HG02798 (cell line): ENCODE measurements at regions not wholly inside any gene's neighbourhood (a gene's known extent, or its start where the extent isn't known, plus 50 kb on each side); places are given as distances from the start of the nearest gene placed in this dataset.
"Not testable (repeated sequence)": the region's sequence is repeated elsewhere in the genome, so short reads cannot be mapped to it uniquely, and the experiment has no call there.

Experiments used
- ATAC-seq: cut with Tn5 transposase; IDR thresholded peaks from one replicate; pipeline ENCODE4 v1.9.1; 2021; ENCODE audit warnings: mild to moderate bottlenecking; ENCODE audit not compliant: unreplicated experiment, poor library complexity

DNA sequence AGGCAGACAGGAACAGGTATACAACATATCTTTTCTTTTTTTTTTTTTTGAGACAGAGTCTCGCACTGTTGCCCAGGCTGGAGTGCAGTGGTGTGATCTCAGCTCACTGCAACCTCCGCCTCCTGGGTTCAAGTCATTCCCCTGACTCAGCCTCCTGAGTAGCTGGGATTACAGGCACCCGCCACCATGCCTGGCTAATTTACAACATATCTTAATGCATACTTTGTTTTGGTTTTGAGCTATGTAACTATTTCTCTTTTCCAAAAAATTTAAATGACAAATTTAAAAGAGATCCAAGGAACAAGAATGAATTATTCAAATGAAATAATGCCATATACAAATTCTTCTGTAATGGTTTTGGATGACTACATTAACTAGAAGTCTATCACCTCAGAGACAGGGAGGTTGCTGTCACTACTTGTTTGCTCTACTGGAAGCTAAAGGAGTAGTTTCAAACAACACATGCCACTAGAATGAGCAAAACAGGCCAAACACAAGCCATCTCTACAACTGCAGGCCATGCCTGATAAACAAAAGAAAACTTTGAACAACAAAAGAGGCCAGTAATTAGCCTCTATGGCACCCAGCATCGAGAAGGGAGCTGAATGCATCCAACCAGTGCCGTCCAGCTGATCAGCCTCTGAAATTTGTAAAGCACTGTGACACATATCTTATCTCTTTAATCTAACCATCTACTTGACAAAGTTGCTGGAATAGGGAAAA, 133.6 kb upstream of the VOPP1 start:
- not testable (repeated sequence) for ATAC-seq

DNA sequence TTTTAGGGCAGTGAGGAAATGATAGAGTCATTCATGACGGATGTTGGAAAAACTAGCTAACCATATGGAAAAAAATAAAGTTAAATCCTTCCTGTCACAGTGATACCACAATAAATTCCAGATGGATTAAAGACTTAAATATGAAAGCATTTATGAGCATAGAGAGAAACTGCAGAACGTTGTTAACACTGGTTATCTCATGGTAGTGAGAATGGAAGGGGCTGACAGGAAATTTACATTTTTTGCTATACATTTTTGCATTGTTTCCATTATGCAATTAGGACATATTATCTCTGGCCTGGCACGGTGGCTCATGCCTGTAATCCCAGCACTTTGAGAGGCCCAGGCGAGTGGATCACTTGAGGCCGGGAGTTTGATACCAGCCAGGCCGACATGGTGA, 130.5 kb upstream of the VOPP1 start:
- not testable (repeated sequence) for ATAC-seq

DNA sequence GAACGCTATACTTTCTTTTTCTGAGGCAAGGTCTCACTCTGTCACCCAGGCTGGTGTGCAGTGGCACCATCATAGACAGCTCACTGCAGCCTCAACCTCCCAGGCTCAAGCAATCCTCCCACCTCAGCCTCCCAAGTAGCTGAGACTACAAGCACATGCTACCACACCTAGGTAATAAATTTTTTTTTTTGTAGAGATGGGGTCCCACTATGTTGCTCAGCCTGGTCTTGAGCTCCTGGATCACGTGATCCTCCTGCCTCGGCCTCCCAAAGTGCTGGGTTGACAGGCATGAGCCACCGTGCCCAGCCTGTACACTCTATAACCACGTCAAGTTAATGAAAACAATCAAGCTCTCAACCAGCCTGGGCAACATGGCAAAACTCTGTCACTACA, 127.1 kb upstream of the VOPP1 start:
- ATAC-seq, result not testable (repeated sequence)

DNA sequence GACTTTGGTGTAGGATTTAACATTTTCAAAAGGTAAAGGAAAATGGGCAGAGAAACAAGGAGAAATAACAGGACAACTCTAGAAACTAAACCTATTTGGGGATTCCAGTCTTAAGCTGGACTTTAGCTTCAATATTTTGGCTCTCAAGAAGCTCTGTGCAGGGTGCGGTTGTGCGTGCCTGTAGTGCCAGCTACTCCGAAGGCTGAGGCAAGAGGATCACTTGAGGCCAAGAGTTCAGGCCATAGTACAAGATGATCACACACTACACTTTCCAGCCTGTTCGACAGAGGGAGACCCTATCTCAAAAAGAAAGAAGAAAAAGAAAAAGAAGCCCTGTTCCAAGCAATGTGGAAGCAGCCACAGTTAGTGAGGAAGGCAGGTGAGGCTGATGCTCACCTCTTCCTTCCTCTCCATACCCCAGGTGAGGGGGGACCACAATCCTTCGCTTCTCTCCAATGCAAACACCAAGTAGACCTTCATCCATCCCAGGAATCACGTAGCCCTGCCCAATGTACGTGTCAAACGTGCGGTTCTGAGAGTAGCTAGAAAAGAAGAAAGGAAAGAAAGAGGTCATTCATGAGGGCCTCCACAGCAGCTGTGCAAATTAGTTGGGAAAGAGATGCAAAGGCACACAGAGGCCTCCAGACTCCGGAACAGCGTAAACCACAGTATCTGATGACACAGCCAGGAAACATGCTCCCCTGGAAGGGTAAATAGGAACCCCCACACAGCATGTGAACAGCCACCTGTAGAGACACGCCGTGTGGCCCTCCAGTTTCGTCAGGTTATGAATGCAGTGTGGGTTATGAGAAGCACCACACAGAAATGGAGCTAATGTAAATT, 126.5 kb upstream of the VOPP1 start:
- peak; percentile 83 for ATAC-seq

DNA sequence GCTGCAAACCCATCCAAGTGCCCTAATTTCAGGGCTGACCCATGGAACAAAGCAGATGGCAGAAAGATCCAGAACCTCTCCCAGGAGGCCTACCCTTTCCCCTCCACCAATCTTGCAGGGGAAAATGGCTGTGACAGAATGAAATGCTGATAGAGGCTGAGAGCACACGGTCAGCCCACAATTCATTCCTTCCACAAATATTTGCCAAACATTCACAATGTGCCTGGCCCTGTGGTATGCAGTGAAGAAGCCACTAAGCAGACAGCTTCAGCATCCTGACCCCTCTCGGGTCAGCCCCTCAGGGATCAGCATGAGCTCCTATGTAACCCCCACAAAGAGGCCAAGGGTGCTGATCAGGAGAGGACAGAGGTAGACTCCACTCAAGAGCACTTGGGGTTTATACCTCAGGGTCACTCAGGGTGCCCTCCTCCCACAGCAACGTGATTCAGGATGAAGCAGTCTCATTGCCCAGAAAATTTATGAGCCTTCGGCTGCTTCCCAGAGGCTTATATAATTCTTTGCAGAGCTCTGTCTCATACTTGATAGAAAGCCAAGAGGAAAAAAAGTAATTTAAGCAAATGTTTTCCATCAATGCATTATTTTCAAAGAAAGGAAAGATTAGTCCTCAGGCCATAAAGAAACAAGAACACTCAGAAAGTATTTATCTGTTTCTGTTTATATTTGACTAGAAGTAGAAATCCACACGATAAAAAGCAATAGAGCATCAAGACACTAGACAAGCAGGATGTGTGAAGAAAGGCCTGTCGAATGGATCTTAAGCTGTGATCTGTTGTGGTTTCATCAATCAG, 123.8 kb upstream of the VOPP1 start:
- not testable (repeated sequence) for ATAC-seq

DNA sequence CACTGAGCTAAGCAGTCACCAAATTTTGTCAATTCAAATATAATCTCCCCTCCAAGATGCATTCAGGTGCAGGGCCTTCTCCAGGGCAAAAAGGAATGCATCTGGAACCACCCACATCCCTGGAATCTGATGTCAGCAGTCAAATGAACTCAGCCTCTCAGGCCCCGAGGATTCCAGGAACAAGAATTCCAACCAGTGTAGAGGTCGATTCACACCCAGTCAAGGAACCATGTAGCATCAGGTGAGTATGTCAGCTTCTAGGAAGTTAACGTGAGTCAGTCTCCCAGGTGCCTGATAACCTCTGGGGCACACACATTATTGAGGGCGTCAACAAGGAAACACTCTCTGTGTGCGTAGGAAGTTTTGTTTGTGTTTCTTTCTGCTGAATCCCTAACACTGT, 122.2 kb upstream of the VOPP1 start:
- not testable (repeated sequence) for ATAC-seq

DNA sequence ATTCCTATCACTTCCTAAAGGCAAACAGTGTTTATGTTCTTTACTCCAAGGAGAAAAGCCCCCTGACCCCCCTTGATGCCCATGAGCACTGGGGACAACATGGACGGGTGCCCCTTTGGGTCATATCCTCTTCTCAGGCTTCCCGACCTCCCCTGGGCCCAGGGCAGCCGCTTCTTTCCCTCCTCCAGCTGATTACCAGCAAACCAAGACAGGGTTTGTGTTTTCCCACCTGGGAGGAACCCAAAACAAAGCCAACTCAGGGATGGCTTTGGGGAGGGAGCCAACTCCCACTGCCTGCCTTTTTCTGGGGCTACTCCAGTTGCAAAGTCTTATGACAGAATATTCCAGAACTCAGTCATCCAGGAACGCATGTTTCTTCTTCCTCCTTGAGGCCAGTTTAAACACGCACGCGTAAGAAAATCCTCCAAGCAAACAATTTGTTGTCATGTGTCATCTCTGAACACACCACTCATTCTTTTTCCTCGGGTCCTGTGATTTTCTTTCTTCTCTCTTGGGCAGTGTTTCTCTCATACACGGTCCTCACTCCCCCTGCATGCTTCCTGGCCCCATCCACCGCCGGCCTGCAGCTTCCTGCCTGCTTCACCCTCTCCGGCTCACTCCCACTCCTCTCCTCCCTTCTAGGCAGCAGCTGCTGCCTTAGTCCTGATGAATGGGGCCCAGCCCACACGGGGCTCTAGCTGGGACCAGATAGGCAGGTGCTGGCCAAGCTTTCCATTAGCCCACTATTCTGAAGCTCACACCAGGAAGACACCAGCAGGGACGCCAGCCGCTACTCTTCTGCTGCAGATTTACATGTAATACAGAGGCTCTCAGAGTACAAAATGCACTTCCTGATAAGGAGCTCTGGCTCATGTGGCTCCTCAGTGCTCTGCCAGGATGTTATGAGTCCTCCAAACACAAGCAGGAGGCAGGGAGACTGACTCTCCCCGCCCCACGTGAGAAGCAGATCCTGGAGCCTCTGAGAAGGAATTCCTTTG, 116.7 kb upstream of the VOPP1 start:
- ATAC-seq, result not testable (repeated sequence)

DNA sequence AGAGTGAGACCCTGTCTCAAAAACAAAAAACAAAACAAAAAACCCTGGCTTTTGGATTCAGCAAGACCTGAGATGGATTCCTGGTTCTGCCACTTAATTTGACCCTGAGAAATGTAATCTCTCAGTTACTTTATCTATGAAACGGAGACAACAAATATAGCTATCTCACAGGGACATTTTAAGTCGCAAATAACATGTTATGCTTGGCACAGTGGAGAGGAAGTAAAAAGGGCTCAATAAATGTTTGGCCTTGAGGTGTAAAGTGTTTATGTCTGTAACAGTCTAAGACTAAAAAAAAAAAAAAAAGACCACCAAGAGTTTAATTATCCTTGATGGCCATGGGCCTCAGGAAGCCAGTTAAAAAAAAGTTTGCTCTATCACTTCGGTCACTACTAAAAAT, 116.0 kb upstream of the VOPP1 start:
- ATAC-seq, result not testable (repeated sequence)

DNA sequence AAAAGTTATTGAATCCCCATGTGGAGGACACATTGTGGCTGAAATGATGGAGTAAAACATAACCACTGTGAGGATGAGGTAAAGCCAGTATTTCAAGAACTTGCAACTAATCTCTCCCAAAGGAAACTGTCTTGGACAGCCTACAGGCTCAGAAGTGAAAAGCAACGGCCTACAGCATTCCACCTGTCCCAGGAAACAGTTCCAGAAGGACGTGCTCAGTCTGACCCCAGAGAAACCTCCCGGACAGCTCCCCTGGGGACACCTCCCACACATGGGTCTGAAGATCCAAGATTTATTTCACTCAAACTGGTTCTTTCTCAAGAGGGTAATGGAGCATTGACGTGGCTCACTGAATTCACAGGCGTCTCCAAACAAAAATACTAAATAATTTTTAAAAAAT, 115.0 kb upstream of the VOPP1 start:
- not testable (repeated sequence) for ATAC-seq

DNA sequence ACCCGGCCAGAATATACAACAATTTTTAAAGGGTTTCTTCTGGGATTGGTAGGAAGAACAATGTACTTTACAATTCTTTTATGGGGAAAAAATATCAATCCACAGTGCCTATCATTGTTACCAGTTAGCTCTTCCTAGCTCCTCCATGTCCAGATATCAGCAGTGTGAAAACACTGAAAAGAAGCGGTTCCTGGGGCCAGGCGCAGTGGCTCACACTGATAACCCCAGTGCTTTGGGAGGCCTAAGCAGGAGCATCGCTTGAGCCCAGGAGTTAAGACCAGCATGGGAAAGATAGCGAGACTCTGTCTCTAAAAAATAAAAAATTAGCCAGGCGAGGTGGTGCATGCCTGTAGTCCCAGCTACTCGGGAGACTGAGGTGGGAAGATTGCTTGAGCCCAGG, 114.5 kb upstream of the VOPP1 start:
- ATAC-seq, result not testable (repeated sequence)

DNA sequence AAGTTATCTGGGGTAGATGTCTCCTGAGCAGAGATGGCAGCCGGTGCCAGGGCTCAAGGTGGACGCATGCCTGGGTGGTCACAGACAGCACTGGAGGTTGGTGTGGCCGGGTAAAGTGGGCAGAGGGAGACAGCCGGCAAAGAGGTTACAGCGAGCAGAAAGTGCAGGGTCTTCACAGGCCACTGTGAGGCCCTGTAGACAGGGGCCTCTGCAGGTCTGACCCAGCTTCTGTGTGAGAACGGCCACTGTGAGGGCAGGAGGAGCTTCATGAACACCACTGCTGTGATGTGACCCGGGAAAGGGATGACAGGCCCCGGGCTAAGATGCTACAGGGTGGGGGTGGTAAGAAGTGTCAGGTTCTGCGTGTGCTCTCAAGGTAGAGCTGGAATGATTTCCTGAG, 111.2 kb upstream of the VOPP1 start:
- ATAC-seq, result not testable (repeated sequence)

DNA sequence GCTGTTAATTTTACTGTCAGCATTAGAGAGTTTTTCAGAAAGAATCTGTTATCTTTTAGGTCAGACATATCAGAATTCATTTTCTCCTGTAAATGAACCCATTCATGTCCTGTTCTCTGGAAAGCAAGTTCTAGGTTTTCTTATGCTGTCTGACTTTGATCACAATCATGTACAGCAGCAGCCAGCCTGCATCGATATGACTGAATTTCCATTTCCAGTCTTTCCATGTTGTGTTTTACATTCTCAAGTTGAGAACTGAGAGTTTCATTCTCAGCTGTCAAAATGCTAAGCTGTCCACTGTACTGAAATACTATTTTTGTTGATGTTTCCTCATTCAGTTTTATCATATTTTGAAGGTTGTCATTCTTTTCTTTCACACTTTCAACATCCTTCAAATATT, 103.3 kb upstream of the VOPP1 start:
- ATAC-seq, result not testable (repeated sequence)

DNA sequence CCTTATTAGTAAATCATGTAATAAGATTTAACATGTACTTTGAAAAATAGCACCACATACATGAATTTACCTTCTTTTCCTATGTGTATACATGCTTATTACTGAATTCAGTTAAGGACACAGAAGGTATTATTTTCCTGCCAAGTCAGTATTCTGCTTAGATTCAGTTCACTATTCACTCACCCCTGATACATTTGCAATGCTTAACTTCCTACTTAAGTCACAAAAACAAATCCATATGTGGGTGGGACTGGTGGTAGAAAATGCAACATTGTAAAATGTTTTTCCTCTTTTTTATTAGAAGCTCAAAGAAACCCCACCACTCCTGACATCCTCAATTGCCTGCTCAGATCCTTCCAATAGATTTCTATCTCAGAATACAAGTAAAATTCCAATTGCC, 101.2 kb upstream of the VOPP1 start:
- not testable (repeated sequence) for ATAC-seq

DNA sequence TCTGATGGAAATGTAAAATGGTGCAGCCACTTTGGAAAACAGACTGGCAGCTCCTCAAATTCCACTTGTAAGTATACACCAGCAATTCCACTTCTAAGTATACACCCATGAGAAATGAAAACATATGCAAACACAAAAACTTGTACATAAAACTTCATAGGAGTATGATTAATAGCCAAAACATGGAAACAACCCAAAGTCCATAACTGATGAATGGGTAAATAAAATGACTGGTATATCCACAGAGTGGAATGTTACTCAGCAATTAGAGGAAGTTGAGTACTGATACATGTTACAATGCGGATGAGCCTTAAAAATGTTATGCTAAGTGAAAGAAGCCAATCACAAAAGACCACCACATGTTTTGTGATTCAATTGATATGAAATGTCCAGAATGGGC, 99.8 kb upstream of the VOPP1 start:
- ATAC-seq, result not testable (repeated sequence)

DNA sequence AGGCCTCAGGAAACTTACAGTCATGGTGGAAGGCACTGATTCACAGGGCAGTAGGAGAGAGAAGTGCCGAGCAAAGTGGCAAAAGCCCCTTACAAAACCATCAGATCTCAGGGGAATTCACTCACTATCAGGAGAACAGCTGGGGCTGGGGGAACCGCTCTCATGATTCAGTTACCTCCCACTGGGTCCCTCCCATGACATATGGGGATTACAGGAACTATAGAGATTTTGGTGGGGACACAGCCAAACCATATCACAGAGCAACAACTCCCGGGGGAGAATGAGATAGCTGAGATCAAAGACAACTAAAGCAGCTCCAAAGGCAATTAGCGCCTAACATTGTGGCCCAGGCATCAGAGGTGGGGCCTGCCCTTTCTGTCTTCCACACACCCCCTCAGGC, 85.4 kb upstream of the VOPP1 start:
- no peak for ATAC-seq

DNA sequence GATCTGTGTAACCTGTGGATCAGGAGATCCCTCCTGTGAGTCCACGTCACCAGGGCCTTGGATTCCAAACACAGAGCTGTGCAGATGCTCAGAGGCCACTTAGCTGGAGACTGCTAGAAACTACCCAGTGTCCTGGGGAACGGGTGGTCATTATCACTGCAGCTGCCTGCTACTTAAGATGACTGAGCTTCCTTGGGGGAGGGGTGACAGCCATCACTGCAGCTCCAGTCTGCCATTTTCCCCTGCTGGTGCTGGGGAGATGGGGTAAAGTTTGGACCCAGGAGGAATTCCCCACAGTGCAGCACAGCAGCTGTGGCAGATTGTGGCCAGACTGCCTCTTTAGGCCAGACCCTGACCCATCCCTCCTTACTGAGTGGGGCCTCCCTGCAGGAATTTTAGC, 78.8 kb upstream of the VOPP1 start:
- no peak for ATAC-seq

DNA sequence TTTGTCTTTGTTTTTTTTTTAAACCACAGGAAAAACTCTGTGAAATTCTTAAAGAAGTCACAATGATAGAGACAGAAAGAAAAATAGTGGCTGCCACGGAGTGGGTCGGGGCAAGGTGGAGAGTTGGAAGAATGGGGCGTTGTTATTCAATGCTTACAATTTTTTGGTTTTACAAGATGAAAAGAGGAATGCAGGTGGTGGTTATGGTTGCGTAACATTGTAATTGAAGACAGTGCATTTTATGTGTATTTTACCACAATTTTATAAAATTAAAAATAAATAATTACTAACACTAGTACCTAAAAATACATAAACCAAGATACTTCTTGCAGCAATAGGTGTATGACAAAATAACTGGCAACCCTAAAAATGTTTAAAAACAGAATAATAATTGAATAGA, 76.9 kb upstream of the VOPP1 start:
- ATAC-seq, result no peak

DNA sequence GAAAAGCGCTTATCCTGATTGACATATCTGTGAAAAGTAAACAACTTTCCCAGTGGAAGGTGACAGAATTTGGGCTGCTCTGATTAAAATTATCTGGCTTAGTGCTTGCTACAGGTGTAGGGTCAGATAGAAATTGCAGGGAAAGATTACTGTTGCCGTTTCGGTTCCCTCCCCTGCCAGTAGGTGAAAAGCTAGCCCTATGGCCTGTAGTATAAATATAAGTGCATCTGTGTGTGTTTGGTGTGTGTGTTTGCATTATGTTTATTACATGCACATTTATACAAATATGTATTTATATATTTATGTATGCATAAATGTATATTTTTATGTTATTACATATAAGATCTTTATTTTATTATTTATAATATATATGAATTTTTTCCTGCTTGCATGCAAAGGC, 72.3 kb upstream of the VOPP1 start:
- no peak for ATAC-seq

DNA sequence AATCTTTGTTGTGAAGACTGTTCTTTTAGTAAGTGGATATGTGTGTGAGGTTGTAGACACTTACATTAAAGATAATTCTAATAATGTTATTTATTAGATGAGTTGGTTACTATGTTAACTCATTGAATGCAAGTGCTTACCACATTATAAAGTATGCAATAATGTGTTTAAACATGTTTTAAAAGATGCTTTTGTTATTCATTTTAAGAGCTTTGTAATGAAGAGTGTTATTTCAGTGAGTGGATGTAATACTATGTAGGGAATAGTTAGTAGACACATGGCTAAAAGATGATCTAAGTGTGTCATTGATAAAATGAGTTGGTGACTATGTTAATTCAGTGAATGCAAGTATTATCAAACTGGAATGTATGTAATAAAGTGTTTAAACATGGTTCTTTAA, 70.0 kb upstream of the VOPP1 start:
- no peak for ATAC-seq

DNA sequence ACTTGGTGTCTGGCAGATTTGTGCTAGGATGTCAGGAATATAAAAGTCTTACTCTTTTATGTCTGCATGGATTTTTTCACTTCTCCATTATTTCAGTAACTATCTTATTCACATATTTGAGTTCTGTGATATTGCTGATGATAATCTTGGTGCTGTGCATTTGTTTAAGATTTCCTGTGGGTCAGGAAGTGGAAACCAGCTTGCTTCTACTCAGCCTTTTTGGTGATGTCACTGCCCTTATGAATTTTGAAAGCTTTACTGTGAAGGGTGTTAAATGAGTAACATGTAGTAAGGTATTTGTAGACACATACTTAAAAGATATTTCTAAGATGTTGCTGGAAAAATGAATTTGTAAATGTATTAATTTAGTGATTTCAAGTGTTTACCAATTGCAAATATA, 69.5 kb upstream of the VOPP1 start:
- ATAC-seq, result peak; percentile 59
